ENCODE measurements at regions not wholly inside any gene's neighbourhood (a gene's known extent, or its start where the extent isn't known, plus 50 kb on each side); places are given as distances from the start of the nearest gene placed in this dataset.

GRCh38 chrY:8698571-8698970 lies 638.7 kb upstream of the TSPY4 start:
- ATAC-seq (replicated peaks) (no peak), DNase-seq (no peak)
- Mint-ChIP-seq H3K36me3 (no peaks in the 10 kb centered on the region), H3K4me3 (no peak overlapping the region), H3K4me1 (no peaks in the 10 kb centered on the region), H3K27ac (no peak overlapping the region), H3K9me3 (no peaks in the 10 kb centered on the region), H3K27me3 (no peaks in the 10 kb centered on the region)

GRCh38 chrY:8705636-8706300 lies 631.5 kb upstream of the TSPY4 start:
- no peak overlapping the region for H3K4me3 Mint-ChIP-seq
- ATAC-seq (replicated peaks) (no peak), DNase-seq (no peak)
- H3K27ac Mint-ChIP-seq = no peak overlapping the region
- no peaks in the 10 kb centered on the region for H3K36me3 Mint-ChIP-seq
- no peaks in the 10 kb centered on the region for H3K27me3 Mint-ChIP-seq
- H3K9me3 Mint-ChIP-seq = no peaks in the 10 kb centered on the region
- H3K4me1 Mint-ChIP-seq = no peaks in the 10 kb centered on the region

DNA sequence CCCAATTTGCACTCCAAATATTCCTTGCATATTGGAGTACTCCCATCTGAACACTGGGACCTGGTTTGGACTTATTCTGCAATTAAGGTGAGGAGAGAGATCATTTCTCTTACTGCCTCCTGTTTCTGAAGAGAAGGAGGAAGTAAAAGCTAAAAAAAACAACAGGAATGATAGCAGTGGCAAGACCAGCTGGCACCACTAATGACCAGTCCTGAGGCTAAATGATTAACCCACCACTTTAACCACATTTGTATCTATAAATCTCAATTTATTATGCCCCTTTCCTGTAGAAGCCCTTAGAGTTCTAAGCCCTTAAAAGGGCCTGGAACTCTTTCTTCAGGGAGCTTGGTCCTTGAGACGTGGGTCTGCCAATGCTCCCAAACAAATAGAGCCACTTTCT lies 625.0 kb upstream of the TSPY4 start:
- Mint-ChIP-seq H3K27ac (no peak overlapping the region), H3K27me3 (no peaks in the 10 kb centered on the region), H3K4me3 (no peak overlapping the region), H3K36me3 (no peaks in the 10 kb centered on the region), H3K9me3 (no peaks in the 10 kb centered on the region), H3K4me1 (no peaks in the 10 kb centered on the region)
- DNase-seq (no peak), ATAC-seq (replicated peaks) (no peak)

GRCh38 chrY:8715226-8715625 lies 622.0 kb upstream of the TSPY4 start:
- H3K27me3 Mint-ChIP-seq = no peaks in the 10 kb centered on the region
- no peaks in the 10 kb centered on the region for H3K9me3 Mint-ChIP-seq
- H3K4me3 Mint-ChIP-seq = no peak overlapping the region
- ATAC-seq (replicated peaks) = no peak
- no peak overlapping the region for H3K27ac Mint-ChIP-seq
- no peaks in the 10 kb centered on the region for H3K36me3 Mint-ChIP-seq
- DNase-seq = no peak
- no peaks in the 10 kb centered on the region for H3K4me1 Mint-ChIP-seq

DNA sequence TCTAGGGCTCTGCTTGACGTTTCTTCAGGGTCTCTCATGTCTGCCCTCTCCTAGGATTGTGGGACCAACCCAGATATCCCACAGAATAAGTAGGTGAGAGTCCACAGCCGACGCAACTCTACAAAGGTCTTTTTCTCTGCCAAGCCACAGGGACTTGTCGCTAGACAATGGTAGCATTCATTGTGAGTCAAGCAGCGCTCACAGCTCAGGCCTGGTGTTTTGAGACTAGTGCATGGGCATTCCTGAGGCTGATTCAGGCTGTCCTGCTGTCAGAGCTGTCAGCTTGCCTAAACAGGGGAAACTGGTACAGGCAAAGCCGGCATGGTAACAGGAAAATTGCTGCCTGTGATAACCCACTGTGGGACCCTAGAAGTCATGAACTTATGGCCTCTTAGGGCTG lies 610.6 kb upstream of the TSPY4 start:
- H3K4me1 Mint-ChIP-seq = no peaks in the 10 kb centered on the region
- no peaks in the 10 kb centered on the region for H3K27me3 Mint-ChIP-seq
- H3K27ac Mint-ChIP-seq = no peak overlapping the region
- no peak for DNase-seq
- no peak for ATAC-seq (replicated peaks)
- no peaks in the 10 kb centered on the region for H3K36me3 Mint-ChIP-seq
- no peak overlapping the region for H3K4me3 Mint-ChIP-seq
- H3K9me3 Mint-ChIP-seq = no peaks in the 10 kb centered on the region

- no peaks in the 10 kb centered on the region for H3K27me3 Mint-ChIP-seq
- no peaks in the 10 kb centered on the region for H3K36me3 Mint-ChIP-seq
- no peak for DNase-seq
- H3K27ac Mint-ChIP-seq = no peak overlapping the region
- ATAC-seq (replicated peaks) = no peak
- no peak overlapping the region for H3K4me3 Mint-ChIP-seq
- H3K9me3 Mint-ChIP-seq = no peaks in the 10 kb centered on the region
- no peaks in the 10 kb centered on the region for H3K4me1 Mint-ChIP-seq
Observed at GRCh38 chrY:8729971-8730370, 607.3 kb upstream of the TSPY4 start.

- Mint-ChIP-seq H3K27me3 (no peaks in the 10 kb centered on the region), H3K4me1 (no peaks in the 10 kb centered on the region), H3K27ac (no peak overlapping the region), H3K36me3 (no peaks in the 10 kb centered on the region), H3K4me3 (no peak overlapping the region), H3K9me3 (no peaks in the 10 kb centered on the region)
- ATAC-seq (replicated peaks) (no peak), DNase-seq (no peak)
Observed at GRCh38 chrY:8741343-8742069, 595.8 kb upstream of the TSPY4 start.

- H3K27me3 Mint-ChIP-seq = no peaks in the 10 kb centered on the region
- H3K4me1 Mint-ChIP-seq = no peaks in the 10 kb centered on the region
- ATAC-seq (replicated peaks) (no peak), DNase-seq (no peak)
- H3K4me3 Mint-ChIP-seq = no peak overlapping the region
- H3K9me3 Mint-ChIP-seq = no peaks in the 10 kb centered on the region
- no peaks in the 10 kb centered on the region for H3K36me3 Mint-ChIP-seq
- H3K27ac Mint-ChIP-seq = no peak overlapping the region
Observed at GRCh38 chrY:8764184-8764583, 573.1 kb upstream of the TSPY4 start.

- Mint-ChIP-seq H3K27ac (no peak overlapping the region), H3K36me3 (no peaks in the 10 kb centered on the region), H3K4me1 (no peaks in the 10 kb centered on the region), H3K27me3 (no peaks in the 10 kb centered on the region), H3K9me3 (no peaks in the 10 kb centered on the region), H3K4me3 (no peak overlapping the region)
- ATAC-seq (replicated peaks) = no peak
- no peak for DNase-seq
Observed at GRCh38 chrY:8781184-8781890, 555.9 kb upstream of the TSPY4 start.

GRCh38 chrY:8794561-8794960 lies 542.7 kb upstream of the TSPY4 start:
- no peaks in the 10 kb centered on the region for H3K4me1 Mint-ChIP-seq
- no peak for ATAC-seq (replicated peaks)
- no peak for DNase-seq
- no peak overlapping the region for H3K4me3 Mint-ChIP-seq
- no peak overlapping the region for H3K27ac Mint-ChIP-seq
- peaks cover 0 to 2% of the 10 kb centered on the region in 2 donors for H3K9me3 Mint-ChIP-seq
- no peaks in the 10 kb centered on the region for H3K27me3 Mint-ChIP-seq
- no peaks in the 10 kb centered on the region for H3K36me3 Mint-ChIP-seq

DNA sequence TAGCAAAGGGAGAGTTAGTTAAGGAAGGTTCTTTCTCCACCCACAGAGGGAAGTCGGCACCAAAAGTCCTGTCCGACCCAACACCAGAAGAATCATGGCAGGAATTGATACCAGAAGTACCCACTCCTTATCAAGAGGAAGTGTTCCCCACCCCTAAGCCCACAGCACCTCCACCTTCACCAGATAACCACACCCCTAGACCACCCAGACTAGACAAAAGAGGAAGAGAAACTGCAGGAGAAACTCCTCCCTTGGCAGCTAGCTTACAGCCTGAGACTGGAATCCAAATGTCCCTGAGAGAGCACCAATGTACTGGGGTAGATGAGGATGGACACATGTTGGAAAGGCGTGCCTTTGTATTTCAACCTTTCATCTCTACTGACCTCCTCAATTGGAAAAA lies 532.9 kb upstream of the TSPY4 start:
- Mint-ChIP-seq H3K4me3 (no peak overlapping the region), H3K9me3 (no peaks in the 10 kb centered on the region), H3K36me3 (no peaks in the 10 kb centered on the region), H3K4me1 (peaks cover 0 to 15% of the 10 kb centered on the region in 2 donors), H3K27ac (no peak overlapping the region), H3K27me3 (no peaks in the 10 kb centered on the region)
- DNase-seq = no peak
- no peak for ATAC-seq (replicated peaks)

GRCh38 chrY:8807648-8808408 lies 529.4 kb upstream of the TSPY4 start:
- H3K4me1 Mint-ChIP-seq = peaks cover 0 to 15% of the 10 kb centered on the region in 2 donors
- H3K4me3 Mint-ChIP-seq = no peak overlapping the region
- H3K36me3 Mint-ChIP-seq = no peaks in the 10 kb centered on the region
- ATAC-seq (replicated peaks) (no peak), DNase-seq (no peak)
- H3K27ac Mint-ChIP-seq = no peak overlapping the region
- H3K27me3 Mint-ChIP-seq = no peaks in the 10 kb centered on the region
- no peaks in the 10 kb centered on the region for H3K9me3 Mint-ChIP-seq

DNA sequence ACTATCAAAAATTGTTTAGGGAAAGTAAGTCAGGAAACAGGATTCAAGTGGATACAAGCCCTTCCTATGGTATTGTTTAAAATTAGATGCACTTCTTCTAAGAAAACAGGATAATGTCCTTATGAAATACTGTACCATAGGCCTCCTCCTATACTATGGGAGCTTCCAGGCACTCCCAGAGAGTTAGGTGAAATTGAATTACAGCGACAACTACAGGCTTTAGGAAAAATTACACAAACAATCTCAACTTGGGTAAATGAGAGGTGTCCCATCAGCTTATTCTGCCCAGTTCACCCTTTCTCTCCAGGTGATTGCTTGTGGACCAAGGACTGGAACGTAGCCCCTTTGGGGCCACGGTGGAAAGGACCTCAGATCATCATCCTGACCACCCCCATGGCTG lies 528.7 kb upstream of the TSPY4 start:
- H3K27ac Mint-ChIP-seq = no peak overlapping the region
- no peaks in the 10 kb centered on the region for H3K9me3 Mint-ChIP-seq
- no peak for ATAC-seq (replicated peaks)
- H3K4me1 Mint-ChIP-seq = peaks cover 0 to 10% of the 10 kb centered on the region in 2 donors
- no peaks in the 10 kb centered on the region for H3K27me3 Mint-ChIP-seq
- DNase-seq = no peak
- no peak overlapping the region for H3K4me3 Mint-ChIP-seq
- no peaks in the 10 kb centered on the region for H3K36me3 Mint-ChIP-seq

- ATAC-seq (replicated peaks) (no peak), DNase-seq (no peak)
- no peak overlapping the region for H3K4me3 Mint-ChIP-seq
- no peaks in the 10 kb centered on the region for H3K27me3 Mint-ChIP-seq
- no peak overlapping the region for H3K27ac Mint-ChIP-seq
- peaks cover 0 to 8% of the 10 kb centered on the region in 2 donors for H3K4me1 Mint-ChIP-seq
- no peaks in the 10 kb centered on the region for H3K9me3 Mint-ChIP-seq
- H3K36me3 Mint-ChIP-seq = no peaks in the 10 kb centered on the region
Observed at GRCh38 chrY:8809076-8809475, 528.2 kb upstream of the TSPY4 start.

Data from stimulated activated naive B cell treated with anti-CD40 and anti-IgM and Interleukin-4, amounts not matched to agents 10 μg/mL and 1 μg/mL and 100 μg/mL, for 72 hours (primary cell).